NCI-H1694 treated with DMSO at 0.1 percent for 48 hours (cell line): ENCODE measurements at regions not wholly inside any gene's neighbourhood (a gene's known extent, or its start where the extent isn't known, plus 50 kb on each side); places are given as distances from the start of the nearest gene placed in this dataset.
"Not testable (repeated sequence)": the region's sequence is repeated elsewhere in the genome, so short reads cannot be mapped to it uniquely, and the experiment has no call there.

Experiments
- DNase-seq: peaks from one replicate; lab custom pipeline; 2025; lab: John Stamatoyannopoulos, UW

DNA sequence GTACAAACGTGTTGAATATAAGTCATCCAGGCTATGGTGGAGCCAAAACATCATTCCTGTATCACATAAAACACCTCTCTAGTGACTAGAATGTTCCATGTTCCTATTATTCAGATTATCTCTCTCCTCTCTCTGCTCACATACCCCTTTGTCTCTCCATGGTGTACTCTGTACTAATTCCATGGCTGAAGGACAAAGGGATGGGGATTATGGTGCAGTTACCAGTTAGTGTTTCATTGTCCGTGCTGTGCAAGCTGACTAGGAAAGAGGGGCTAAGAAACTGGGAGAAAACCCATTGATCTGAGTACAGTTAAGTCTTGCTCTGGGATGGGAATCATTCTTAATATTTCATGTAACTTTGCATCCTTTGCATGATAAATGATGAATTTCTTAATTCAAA is 397.4 kb upstream of the NOX3 start:
- no peak for DNase-seq

DNA sequence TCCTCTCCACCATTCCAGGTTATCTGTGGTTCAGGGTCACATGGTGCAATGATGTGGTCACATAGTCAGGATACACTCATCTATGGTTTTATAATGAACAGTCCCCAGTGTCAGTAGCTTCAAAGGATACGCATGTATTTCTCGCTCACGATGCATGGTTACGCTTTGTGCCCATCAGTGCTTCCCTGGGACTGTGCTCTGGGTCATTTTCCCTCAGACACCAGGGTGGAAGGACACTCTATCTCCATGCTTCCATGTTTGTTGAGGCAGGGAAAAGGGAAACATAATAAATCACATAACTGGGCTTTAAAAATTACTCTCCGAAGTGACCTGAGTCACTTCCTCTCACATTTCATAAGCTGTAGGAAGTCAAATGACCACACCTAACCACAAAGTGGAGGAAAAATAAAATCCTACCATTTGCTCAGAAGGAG is 394.8 kb upstream of the NOX3 start:
- no peak for DNase-seq

DNA sequence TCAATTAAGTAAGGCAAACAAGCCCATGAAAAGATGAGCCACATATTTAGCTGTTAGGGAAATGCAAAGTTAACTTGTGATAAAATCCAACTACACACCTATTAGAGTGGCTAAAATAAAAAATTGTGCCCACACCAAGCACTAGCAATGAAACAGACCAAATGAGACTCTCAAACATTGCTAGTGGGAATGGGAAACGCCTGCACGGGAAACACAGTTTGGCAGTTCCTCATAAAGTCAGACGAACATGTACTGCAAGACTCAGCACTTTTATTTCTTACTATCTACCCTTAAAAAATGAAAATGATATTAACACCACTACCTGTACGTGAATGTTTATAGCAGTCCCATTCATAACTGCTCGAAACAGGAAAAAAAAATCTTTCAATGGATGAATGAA is 392.1 kb upstream of the NOX3 start:
- DNase-seq = no peak

DNA sequence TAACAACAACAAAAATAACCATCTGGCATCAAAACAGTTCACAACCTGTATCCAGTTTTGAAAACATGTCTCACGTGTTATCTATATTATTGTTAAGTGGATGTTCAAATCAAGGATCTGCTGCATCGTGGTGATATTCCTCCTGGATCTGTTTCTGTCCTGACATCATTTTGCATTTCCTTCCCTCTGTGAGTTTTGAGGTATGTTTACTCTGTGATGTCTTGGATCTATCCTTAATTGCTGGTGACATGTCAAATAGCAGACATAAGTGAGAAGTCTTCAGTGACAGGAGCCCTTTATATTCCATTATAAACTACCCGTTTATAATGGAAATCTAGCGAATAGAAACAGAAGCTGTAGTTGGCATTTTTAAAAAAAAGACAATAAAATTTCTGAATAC is 381.8 kb upstream of the NOX3 start:
- no peak for DNase-seq

DNA sequence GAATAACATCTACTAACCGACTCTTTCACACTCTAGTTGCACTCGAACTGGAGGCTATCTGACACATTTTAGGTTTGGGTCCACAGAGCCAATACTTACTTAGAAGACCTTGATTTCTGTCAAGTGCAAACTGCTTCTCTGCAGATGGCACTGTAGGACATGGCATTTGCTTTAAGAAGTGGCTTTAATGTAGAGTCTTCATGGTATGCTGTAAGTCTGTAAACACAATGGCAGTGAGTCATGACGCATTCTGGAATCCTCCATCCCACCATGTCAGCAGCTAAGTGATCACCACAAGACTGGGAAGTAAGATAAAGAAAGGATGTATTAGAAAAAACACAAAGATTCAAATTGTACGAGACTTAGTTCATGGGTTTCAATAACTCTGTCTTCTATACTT is 377.0 kb upstream of the NOX3 start:
- DNase-seq = no peak

DNA sequence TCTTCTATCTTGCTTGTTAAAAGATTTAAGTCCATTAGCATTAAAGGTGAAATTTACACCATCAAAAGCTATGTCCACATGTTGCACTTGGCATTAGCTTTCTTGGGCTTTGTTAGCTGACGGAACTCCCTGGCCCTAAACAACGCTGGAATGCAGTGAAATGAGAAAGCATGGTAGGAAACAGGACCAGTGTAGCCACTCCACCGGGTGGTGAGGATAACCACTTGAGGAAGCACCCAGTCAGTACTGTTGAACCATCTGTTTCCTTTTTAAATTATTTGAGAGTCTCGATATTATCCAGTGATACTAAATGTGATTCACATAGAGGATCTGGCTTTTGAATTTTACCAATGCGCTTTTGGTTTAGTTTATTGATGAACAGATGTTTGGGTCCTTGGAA is 374.9 kb upstream of the NOX3 start:
- DNase-seq = no peak

DNA sequence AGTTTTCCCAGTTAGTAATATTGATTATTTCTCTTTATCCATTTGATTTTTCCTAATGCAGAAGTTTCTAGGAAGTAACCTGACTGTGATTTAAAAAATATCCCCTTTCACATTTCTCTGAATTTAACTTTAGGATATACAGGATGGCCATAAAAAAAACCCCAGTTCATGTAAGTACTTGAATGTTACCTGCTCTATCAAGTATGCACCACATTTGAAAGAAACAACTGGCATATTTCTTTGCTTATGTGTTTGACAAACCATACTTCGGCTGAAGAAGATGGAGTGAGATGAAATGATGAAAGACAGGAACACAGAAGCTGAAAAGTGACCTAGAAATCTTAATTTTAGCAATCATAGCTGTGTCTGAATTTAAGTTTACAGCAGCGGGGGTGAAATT is 374.0 kb upstream of the NOX3 start:
- no peak for DNase-seq

DNA sequence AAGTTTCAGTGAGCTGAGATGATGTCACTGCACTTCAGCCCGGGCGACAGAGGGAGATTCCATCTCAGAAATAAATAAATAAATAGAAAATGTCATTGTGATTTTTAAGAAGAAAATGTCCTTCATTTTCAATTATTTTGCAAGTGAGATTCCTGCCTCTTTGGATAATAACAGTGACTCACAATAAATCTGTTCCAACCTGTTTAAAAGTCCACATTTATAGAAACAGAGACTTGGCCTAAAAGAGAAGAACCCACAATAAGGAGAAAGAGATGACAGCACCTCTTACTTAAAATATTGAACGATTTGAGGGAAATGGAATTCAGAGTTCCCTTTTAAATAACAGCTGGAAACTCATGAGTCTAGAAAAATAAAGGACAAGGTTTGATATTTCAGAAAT is 373.4 kb upstream of the NOX3 start:
- DNase-seq = no peak

DNA sequence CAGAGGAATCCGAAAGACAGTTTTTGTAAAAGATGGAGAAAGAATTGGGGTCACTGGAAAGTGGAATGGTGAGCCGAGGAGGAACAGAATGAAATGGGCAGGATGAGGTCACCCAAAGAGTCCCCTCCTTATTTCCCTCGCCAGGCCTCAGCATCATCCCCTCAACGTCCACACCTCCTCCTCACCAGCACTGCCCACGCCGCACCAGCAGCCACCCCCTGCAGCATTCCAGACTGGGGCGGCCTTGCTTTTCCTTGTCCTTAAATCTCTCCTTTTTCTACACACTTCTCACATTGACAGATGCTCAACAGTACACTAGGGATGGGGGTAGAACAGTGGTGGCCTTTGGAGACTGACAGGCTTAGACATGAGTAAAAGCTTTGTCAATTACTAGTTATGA is 363.1 kb upstream of the NOX3 start:
- DNase-seq = no peak

DNA sequence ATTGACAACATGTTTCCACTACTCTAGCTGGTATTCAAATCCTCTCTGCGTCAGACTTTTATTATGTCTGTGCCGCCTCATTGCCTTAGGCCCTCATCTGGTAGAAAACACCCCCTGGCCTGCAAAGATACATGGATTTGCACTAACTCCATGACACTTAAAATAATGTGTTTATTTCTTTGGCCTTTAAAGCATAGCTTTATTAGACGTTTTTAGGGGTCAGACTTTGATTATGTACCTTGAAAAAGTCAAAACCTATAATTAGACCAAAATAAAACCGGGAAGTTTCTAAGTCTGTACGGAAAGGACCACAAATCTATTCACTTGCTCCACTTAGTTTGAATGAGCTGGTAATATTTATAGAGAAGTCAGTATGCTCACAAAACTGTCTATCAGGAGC is 357.9 kb upstream of the NOX3 start:
- DNase-seq = no peak

DNA sequence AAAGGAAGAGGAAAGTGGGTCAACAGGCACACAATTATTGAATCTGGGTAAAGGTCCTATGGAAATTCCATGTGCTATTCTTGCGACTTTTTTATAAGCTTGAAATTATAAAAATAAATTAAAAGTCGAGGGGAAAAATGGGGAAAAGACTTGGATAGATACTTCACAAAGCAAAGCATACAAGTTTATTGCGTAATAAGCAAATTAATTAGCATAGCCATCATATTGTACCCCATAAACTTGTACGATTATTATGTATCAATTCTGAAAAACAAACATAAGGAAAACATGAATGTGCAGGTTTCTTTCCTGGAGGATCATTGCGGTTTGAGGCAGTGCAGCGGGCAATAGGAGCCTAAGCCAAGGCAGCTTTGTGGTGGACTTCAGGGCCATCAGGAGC is 351.6 kb upstream of the NOX3 start:
- no peak for DNase-seq

DNA sequence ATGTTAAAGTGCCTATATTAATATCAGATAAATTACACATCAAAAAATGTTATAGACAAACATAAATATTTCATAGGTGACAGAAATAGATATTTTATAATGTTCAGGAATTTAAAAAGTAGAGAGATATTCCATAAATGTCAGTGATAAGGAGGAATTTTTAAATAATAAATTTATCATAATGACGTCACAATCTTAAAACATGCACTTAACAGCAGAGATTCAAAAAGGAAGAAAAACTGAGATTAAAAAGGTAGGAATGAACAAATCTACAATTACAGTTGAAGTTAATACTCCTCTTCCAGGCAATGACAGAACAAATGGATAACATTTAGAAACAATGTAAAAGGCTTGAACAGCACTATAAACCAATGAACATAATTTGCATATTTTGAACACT is 345.4 kb upstream of the NOX3 start:
- DNase-seq = no peak

DNA sequence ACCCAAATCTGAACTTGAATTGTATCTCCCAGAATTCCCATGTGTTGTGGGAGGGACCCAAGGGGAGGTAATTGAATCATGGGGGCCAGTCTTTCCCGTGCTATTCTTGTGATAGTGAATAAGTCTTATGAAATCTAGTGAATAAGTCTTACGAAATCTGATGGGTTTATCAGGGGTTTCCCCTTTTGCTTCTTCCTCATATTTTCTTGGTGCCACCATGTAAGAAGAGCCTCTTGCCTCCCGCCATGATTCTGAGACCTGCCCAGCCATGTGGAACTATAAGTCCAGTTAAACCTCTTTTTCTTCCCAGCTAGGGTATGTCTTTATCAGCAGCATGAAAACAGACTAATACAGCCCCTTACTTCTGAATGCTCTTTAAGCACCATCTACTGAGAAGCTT is 343.2 kb upstream of the NOX3 start:
- not testable (repeated sequence) for DNase-seq

DNA sequence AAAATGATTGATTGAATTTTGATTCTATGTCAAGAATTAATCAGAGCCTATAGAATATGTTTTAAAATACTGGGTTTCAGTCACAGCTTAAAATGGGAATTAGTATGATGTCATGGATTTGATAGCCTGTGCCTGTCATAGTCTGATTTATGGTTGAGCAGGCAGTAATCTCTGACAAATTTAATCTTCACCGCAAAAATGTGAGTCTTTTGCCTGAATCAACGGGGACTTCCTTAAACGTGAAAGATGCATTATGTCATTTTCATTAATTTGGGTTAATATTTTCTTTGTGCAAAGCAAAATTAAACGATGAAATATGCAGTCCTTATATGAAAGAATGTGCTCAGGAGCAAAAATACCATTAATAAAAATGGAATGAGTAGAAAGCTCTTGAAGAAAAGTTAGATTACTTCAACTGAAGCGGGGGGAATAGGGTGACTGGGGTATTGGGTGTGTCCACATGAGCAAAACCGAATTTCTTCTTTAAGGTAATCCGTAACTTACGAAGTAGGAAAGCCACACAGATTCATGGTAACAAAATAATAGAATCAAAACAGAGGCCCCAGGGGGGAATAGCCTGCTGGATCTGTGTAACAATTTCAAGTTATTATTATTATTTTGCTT is 339.6 kb upstream of the NOX3 start:
- DNase-seq = no peak

DNA sequence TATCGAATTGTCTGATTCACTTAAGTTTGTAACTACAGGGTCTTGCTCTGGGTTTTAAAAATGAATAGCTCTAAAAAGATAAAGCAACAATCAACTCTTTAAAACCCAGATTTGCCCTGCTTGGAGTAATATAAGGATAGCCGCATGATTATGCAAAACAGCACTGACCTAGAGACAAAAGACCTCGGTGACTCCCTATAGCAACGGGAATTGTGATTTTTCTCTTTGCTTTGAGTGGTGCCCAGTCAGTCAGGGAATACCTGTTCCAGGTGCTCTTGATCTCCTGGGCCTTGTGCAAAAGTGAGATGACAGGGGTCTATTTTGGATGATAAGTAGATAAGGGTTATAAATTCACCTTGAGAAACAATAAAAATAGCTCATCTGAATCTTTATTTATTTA is 336.3 kb upstream of the NOX3 start:
- no peak for DNase-seq

DNA sequence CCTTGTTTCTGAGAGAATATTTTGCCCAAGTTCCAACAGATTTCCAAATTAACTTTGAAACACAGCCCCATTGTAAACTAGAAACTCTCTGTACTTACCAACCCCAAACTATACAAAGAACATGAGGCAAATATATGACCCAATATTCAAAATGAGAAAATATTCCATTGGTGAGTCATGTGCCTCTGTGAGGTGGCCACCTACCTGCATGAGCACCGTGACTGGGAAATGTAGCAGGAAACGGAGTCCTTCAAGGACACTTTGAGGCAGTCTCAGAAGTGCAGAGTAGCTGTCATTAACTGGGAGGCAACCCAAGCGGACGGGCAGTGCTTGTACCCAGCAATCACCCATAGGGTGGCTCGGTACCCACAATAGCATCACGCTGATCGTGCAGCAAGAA is 335.5 kb upstream of the NOX3 start:
- no peak for DNase-seq

DNA sequence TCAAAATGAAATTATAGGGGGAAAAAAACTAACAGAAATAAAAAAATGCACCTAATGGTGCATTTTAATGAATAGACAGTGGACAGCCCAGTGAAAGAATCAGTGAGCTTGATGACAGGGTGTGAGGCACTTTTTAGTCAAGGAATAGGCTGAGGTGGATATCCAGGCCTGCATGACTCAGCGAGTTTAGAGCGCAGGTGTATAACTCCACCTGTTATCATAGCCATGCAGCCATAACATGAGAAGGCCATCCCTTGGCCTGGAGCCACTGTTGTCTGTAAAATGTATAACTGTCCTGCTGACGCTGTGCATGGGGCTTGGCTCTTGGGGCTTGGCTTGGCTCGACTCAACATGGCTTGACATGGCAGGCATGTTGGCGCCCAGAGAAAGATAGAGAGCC is 331.5 kb upstream of the NOX3 start:
- DNase-seq = no peak

DNA sequence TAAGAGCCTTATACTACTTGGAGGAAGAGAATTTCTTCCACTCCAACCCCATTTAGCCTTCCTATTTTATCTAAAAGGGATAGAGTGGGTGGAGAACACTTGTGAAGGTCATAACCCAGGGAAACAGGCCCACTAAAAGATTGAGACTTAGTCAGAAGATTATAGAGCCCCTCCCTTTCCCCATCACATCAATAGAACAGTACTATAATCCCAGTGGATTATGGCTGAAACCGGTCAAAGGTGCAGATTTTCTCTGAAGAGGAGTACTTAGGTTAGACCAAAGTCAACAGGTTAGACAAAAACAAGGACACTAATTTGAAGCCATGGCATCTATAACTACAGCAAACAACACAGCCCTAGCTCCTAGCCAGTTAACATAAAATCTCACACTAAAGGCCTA is 330.9 kb upstream of the NOX3 start:
- no peak for DNase-seq

DNA sequence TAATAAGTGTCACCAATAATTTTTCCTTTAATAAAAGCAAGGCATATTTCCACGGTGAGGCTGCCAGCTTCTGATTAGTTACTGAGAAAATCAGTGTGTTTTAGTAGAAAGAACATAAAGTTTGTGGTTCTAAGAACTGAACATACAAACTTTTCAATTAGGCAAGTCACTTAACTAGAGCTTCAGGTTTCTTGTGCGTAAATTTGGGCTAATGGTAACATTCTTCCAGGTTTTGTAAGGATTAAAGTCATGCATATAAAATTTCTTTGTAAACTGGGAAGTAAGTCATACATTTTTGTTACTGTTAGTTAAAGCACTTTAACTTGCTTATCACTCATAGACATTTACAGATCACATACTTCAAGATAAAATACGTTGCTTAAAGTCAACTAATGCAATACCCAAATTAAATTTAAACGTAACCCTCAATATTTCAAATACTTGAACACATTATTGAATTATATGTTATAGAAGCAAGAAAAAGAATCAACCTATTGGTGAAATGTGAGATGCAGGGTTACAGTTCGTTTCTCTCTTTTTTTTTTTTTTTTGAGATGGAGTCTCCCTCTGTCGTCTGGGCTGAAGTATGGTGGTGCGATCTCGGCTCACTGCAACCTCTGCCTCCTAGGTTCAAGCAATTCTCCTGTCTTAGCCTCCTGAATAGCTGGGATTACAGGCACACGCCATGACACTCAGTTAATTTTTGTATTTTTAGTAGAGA is 327.3 kb upstream of the NOX3 start:
- DNase-seq = no peak

DNA sequence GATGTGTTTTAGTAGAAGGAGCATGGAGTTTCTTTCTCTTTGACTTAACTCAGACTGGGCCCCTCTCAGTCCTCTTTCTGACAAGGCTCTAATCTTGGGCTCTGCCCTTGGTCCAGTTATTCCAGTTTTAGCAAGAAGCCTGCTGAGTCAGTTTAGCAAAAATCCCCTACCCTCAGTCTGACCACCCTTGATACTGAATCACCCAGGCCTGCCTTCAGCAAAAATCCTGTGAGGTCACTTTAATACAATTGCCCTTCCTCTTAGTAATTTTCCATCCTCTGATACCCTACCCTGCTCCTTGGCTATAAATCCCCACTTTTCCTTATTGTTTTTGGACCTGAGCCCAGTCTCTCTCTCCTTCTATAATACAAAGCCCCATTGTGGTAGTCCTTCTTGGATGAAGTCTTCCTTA is 326.7 kb upstream of the NOX3 start:
- no peak for DNase-seq

DNA sequence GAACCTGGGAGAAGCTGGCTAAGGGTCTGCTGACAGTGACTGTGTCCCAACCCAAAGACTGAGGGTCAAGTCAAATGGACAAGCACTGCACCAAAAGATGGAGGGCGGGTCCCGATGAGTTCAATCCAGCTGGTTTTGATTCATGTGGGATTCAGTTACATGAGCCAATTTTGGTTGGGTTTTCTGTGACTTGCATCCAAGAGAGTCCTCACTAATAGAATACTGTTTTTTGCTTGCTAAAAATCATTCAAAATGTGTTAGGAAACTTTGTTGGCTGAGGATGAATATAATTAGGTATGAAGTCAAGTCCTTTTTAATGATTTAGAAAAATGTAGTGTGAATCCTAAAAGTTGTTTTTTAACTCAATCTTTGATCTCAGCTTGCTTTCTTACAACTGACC is 323.8 kb upstream of the NOX3 start:
- DNase-seq = no peak

DNA sequence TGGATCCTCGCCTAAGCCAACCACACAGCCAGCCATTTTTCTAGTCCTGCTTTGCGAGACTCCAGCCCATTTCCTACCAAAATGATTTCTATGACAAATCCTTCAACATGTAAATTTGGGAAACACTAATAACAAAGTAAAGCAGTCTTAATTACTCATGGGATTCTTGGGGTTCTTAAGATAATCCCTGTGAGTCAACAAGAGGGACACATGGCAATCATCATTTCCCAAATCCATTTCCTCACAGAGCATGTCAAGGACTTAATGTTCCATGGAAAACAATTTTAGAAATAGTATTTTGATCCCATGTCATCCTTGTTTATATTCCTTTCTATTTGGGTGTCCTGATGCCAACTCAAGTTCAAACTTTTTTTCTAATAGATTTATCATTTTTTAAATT is 322.7 kb upstream of the NOX3 start:
- no peak for DNase-seq

DNA sequence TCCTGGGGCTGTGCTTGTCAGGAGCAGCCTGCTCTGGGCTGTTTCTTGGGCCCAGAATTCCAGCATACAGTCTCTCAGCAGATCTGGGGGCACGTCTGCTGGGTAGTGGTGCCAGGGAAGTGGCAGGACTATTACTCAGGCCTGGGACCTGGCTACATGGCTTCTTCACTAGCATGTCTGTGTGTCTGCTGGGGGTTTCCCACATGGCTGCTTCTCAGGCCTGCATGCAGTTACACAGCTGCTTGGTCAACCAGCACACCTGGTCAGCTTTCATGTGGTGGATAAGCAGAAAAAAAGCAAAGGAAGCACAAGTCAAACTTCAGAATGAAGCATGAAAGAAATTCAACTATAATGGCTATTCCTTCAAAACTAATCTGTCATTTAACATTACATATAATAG is 316.2 kb upstream of the NOX3 start:
- no peak for DNase-seq

DNA sequence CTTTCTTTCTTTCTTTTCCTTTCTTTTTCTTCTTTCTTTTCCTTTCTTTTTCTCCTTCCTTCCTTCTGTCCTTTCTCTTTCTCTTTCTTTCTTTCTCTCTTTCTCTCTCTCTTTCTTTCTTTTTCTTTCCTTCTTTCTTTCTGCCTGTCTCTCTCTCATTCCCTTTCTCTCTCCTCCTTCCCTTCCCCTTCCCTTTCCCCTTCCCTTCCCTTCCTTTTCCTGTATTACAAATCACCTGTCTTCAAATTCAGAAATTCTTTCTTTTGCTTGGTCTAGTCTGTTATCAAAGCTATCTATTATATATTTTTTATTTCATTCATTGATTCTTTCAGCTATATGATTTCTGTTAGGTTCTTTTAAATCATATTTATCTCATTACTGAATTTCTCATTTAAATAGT is 315.2 kb upstream of the NOX3 start:
- DNase-seq = no peak
